Liver (tissue), 7 donors: ENCODE measurements at regions not wholly inside any gene's neighbourhood (a gene's known extent, or its start where the extent isn't known, plus 50 kb on each side); places are given as distances from the start of the nearest gene placed in this dataset.
"Not testable (repeated sequence)": the region's sequence is repeated elsewhere in the genome, so short reads cannot be mapped to it uniquely, and the experiment has no call there.

Source experiments
- DNase-seq: peaks from one replicate; pipeline ENCODE4 v3.0.0-alpha.2; 2017; ENCODE audit warnings: low spot score
- H3K27ac ChIP-seq, 2 donors: one replicate each; pipeline ENCODE4 v1.7.0; 2013; ENCODE audit warnings: inconsistent platforms in 2 of 2, low read length in 2 of 2, control low read depth in 1 of 2, low read depth in 1 of 2, mild to moderate bottlenecking in 1 of 2
- H3K27me3 ChIP-seq, 4 donors: one replicate each; pipeline versions ENCODE4 v1.6.1 to v1.7.0; 2013; ENCODE audit warnings: low read length in 3 of 4, inconsistent platforms in 1 of 4, mild to moderate bottlenecking in 1 of 4, moderate library complexity in 1 of 4; ENCODE audit not compliant: control insufficient read depth in 4 of 4, insufficient read depth in 4 of 4
- H3K36me3 ChIP-seq, 4 donors: one replicate each; pipeline versions ENCODE4 v1.6.1 to v1.7.0; 2013; ENCODE audit warnings: low read length in 3 of 4, mild to moderate bottlenecking in 3 of 4, low read depth in 1 of 4, moderate library complexity in 1 of 4; ENCODE audit not compliant: control insufficient read depth in 4 of 4, insufficient read depth in 3 of 4
- H3K4me1 ChIP-seq, 4 donors: one replicate each; pipeline versions ENCODE4 v1.6.1 to v1.7.0; 2013; ENCODE audit warnings: low read length in 3 of 4, mild to moderate bottlenecking in 3 of 4, moderate library complexity in 1 of 4; ENCODE audit not compliant: control insufficient read depth in 4 of 4, insufficient read depth in 4 of 4
- H3K4me3 ChIP-seq, 3 donors: one replicate each; pipeline versions ENCODE4 v1.6.1 to v1.7.0; 2013; ENCODE audit warnings: low read length in 3 of 3, control low read depth in 1 of 3, low read depth in 1 of 3, mild to moderate bottlenecking in 1 of 3
- H3K9ac ChIP-seq, 2 donors: one replicate each; pipeline ENCODE4 v1.7.0; 2013; ENCODE audit warnings: low read length in 2 of 2, mild to moderate bottlenecking in 2 of 2, moderate library complexity in 2 of 2, control low read depth in 1 of 2, low read depth in 1 of 2
- H3K9me3 ChIP-seq, 4 donors: one replicate each; pipeline versions ENCODE4 v1.6.1 to v1.7.0; 2013; ENCODE audit warnings: low read length in 3 of 4; ENCODE audit not compliant: control insufficient read depth in 4 of 4
- FOXA1 ChIP-seq: IDR thresholded peaks from 2 replicates; pipeline ENCODE4 v1.6.1; 2016; ENCODE audit warnings: antibody characterized with exemption
- FOXA2 ChIP-seq: IDR thresholded peaks from 2 replicates; pipeline ENCODE4 v1.6.1; 2016; ENCODE audit warnings: antibody characterized with exemption
- GABPA ChIP-seq, 2 donors: IDR thresholded peaks in 1 of 2; conservative IDR thresholded peaks in 1 of 2; 2 replicates each; pipeline ENCODE4 v1.6.1; 2016; ENCODE audit warnings: antibody characterized with exemption in 2 of 2, mild to moderate bottlenecking in 1 of 2, moderate library complexity in 1 of 2
- MAX ChIP-seq: IDR thresholded peaks from 2 replicates; pipeline ENCODE4 v1.6.1; 2016; ENCODE audit warnings: antibody characterized with exemption
- NR2F2 ChIP-seq: IDR thresholded peaks from 2 replicates; pipeline ENCODE4 v1.6.1; 2016; ENCODE audit warnings: antibody characterized with exemption
- RAD21 ChIP-seq, 2 donors: IDR thresholded peaks; 2 replicates each; pipeline ENCODE4 v1.6.1; 2016; ENCODE audit warnings: antibody characterized with exemption in 2 of 2, mild to moderate bottlenecking in 2 of 2
- REST ChIP-seq: IDR thresholded peaks from 2 replicates; pipeline ENCODE4 v1.6.1; 2016; ENCODE audit warnings: antibody characterized with exemption, mild to moderate bottlenecking
- SP1 ChIP-seq: IDR thresholded peaks from 2 replicates; pipeline ENCODE4 v1.6.1; 2018; ENCODE audit warnings: antibody characterized with exemption, mild to moderate bottlenecking
- TAF1 ChIP-seq: conservative IDR thresholded peaks from 2 replicates; pipeline ENCODE4 v1.6.1; 2016; ENCODE audit warnings: antibody characterized with exemption, mild to moderate bottlenecking
- YY1 ChIP-seq: IDR thresholded peaks from 2 replicates; pipeline ENCODE4 v1.6.1; 2016; ENCODE audit warnings: antibody characterized with exemption, mild to moderate bottlenecking
- WGBS: extraction: QIAGEN DNeasy Blood & Tissue Kit; methylation state at CpG from one replicate; pipeline ENCODE4 v1.1.7; 2013; 5-methylcytosine and 5-hydroxymethylcytosine counted together
- TF ChIP-seq, protein P1 (sequence below): IDR thresholded peaks from 2 replicates; pipeline ENCODE4 v1.6.1; 2016; ENCODE audit warnings: antibody characterized with exemption
- donor health status: healthy.
- donor health status: healthy.
- donor health status: healthy.
- donor health status: healthy.

DNA sequence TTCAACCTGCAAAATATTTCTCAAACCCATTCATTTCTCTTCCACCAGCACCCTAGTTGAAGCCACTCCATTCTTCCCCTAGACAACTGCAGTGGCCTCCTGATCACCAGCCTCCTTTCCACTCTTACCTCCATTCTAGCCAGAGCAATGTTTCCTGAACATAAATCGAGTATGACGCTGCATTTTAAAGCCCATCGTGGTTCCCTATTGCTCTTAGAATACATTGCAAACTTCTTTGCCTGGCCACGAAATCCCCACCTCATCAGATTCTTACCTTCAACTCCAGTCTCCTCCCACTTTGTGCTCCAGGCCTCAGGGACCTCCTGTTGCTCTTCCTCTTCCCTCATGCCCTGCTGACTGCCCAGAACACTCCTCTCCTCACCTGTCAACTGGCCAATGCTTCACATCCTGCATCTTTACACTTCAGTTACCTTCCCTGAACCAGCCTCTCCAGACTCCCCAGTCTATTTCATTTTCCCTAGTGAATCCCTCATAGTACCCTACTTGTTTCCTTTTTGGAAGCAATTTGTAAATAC is 176.5 kb upstream of the CTAGE1 start:
- Histone ChIP-seq H3K4me1 (no peaks in the 10 kb centered on the region), H3K4me3 (no peak overlapping the region), H3K9ac (no peak overlapping the region), H3K27ac (no peak overlapping the region), H3K9me3 (no peaks in the 10 kb centered on the region), H3K27me3 (no peaks in the 10 kb centered on the region), H3K36me3 (no peaks in the 10 kb centered on the region)
- TF ChIP-seq SP1 (no peak), MAX (no peak), RAD21 (IDR thresholded peaks at IDR 0.05) (no peak), FOXA1 (no peak)
- TF ChIP-seq, protein P1, sequence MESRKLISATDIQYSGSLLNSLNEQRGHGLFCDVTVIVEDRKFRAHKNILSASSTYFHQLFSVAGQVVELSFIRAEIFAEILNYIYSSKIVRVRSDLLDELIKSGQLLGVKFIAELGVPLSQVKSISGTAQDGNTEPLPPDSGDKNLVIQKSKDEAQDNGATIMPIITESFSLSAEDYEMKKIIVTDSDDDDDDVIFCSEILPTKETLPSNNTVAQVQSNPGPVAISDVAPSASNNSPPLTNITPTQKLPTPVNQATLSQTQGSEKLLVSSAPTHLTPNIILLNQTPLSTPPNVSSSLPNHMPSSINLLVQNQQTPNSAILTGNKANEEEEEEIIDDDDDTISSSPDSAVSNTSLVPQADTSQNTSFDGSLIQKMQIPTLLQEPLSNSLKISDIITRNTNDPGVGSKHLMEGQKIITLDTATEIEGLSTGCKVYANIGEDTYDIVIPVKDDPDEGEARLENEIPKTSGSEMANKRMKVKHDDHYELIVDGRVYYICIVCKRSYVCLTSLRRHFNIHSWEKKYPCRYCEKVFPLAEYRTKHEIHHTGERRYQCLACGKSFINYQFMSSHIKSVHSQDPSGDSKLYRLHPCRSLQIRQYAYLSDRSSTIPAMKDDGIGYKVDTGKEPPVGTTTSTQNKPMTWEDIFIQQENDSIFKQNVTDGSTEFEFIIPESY, result no peak
- WGBS, result 85% methylated on average over 4 of the region's 4 CpGs
- no peak for DNase-seq

DNA sequence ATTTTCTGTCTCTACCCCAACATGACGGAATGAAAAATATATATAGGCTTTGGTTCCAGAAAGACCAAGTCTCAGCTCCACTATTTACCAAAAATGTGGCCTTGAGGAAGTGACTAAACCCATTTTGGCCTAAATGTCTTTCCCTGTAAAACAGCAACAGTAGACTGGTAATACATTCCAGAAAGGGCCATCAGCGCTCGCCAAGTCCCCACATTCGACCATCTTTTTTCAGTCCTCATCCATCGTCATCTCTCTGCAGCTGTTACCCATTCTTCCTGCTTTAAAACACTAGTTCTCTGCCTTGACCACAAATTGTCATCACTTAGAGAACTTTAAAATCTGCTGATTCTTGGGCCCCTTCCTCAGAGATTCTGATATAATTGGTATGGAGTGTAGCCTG is 183.8 kb upstream of the CTAGE1 start:
- TF ChIP-seq, protein P1, result no peak
- TF ChIP-seq FOXA2 (no peak), TAF1 (no peak), NR2F2 (no peak)
- H3K9ac ChIP-seq, result no peak overlapping the region
- H3K9me3 ChIP-seq, result no peaks in the 10 kb centered on the region
- H3K27me3 ChIP-seq, result no peaks in the 10 kb centered on the region
- H3K36me3 ChIP-seq, result no peaks in the 10 kb centered on the region
- no peak for DNase-seq
- H3K4me1 ChIP-seq, result peaks cover 4 to 19% (median 10%) of the 10 kb centered on the region in 4 donors
- H3K27ac ChIP-seq, result no peak overlapping the region
- H3K4me3 ChIP-seq, result no peak overlapping the region
- 96% methylated on average over 5 of the region's 5 CpGs for WGBS

- not testable (repeated sequence) for H3K9me3 ChIP-seq, H3K27ac ChIP-seq, H3K4me3 ChIP-seq, H3K36me3 ChIP-seq, H3K9ac ChIP-seq, DNase-seq, H3K27me3 ChIP-seq
- H3K4me1 ChIP-seq, result peaks cover 4 to 19% (median 10%) of the 10 kb centered on the region in 4 donors
- WGBS, result 78% methylated on average over 3 of the region's 3 CpGs
Measured at GRCh38 chr18:22602456-22602855, 184.7 kb upstream of the CTAGE1 start.

DNA sequence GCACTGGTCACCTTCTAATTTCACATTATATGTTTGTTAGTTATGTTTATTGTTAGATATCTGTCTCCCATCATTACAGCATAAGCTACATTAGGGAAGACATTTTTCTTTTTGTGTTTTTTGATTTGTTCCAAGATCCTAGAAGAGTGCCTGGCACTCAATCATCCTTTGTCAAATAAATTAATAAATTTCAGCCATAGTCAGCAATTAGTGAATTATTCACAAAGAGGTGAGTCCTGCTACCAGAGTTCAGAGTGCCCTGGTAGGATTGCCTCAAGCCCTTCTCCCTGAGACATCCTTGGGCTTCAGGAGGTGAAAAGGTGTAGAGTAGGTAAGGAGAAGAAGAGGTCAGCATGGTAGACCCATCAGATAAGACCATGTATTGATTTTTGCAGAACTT is 186.2 kb upstream of the CTAGE1 start:
- no peaks in the 10 kb centered on the region for H3K27me3 ChIP-seq
- no peak for DNase-seq
- peak overlapping the region; percentile 73 to 85 for H3K27ac ChIP-seq
- TF ChIP-seq YY1 (no peak), SP1 (no peak), GABPA (IDR thresholded peaks at IDR 0.05 in 1 of 2, conservative IDR thresholded peaks at IDR 0.05 in 1 of 2) (no peak), REST (no peak), FOXA1 (no peak), FOXA2 (no peak)
- TF ChIP-seq, protein P1, result no peak

More for the DNA sequence above, 186.2 kb upstream of the CTAGE1 start:
- Histone ChIP-seq H3K36me3 (no peaks in the 10 kb centered on the region), H3K9me3 (no peaks in the 10 kb centered on the region), H3K9ac (no peak overlapping the region), H3K4me1 (peaks cover 4 to 19% (median 10%) of the 10 kb centered on the region in 4 donors), H3K4me3 (no peak overlapping the region)
